ENCODE measurements at regions not wholly inside any gene's neighbourhood (a gene's known extent, or its start where the extent isn't known, plus 50 kb on each side); places are given as distances from the start of the nearest gene placed in this dataset.

DNA sequence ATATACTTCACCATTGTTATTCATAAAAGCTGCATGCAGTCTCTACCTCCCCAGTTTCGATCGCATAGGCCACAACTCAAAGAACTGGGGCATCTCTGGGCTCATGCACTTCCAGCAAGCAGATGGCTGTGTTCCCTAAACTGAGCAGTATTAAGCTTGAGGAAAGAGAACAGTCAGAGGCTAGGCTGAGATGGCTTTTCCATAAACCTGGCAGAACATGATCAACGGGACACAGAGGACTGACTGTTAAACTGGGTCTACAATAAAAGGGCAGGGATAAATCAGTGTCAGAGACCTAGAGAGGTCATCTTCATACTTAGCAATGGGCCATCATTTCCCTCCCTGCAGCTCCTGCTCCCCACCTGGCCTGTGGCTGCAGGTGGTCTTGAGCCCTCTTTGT lies 171.0 kb upstream of the NECTIN1 start:
- no peak overlapping the region for H3K27ac ChIP-seq (ENCODE audit: insufficient read depth, low read length)
- H3K9ac ChIP-seq (ENCODE audit: low read depth, low read length) = no peak overlapping the region
- no peak overlapping the region for H4K8ac ChIP-seq (ENCODE audit: low read depth in 2 of 2, low read length in 2 of 2)
- no peak overlapping the region for H2BK20ac ChIP-seq (ENCODE audit: low read depth, low read length)
- no peaks in the 10 kb centered on the region for H3K9me1 ChIP-seq (ENCODE audit: insufficient read depth, low read length)
- ATAC-seq (ENCODE audit: low read depth) (no peak), DNase-seq (no peak)
- BruUV-seq (replicated peaks) = no TSS peak
- H2BK15ac ChIP-seq (ENCODE audit: low read depth, low read length) = no peak overlapping the region
- H2AK9ac ChIP-seq (replicated peaks; ENCODE audit: low read depth, low read length, poor library complexity) = no peak overlapping the region
- WGBS, 2 experiments (ENCODE audit: extremely low coverage in 2 of 2, insufficient read length in 1 of 2) = 50% methylated on average over 2 of the region's 3 CpGs; no CpG with 5 or more reads in 1 of the 2 experiments
- no peak overlapping the region for H3K56ac ChIP-seq (ENCODE audit: extremely low read depth, insufficient read depth, low read length)
- H2BK120ac ChIP-seq (ENCODE audit: low read depth, low read length) = no peak overlapping the region
- dilution Hi-C loops (cut with HindIII; ENCODE audit: low sequenced_read_pairs, unreplicated experiment) (no loop called here), in situ Hi-C loops (cut with MboI; ENCODE audit: low sequenced_read_pairs) (no loop called here), intact Hi-C loops (cut with micrococcal nuclease) (no loop called here)
- no peaks in the 10 kb centered on the region for H3K36me3 ChIP-seq (ENCODE audit: control insufficient read depth, insufficient read depth, low read length)
- no peak overlapping the region for H3K4ac ChIP-seq (ENCODE audit: low read depth, low read length)
- H3K23ac ChIP-seq (ENCODE audit: low read depth, low read length) = no peak overlapping the region
- H3K9me3 ChIP-seq (ENCODE audit: control insufficient read depth, insufficient read depth, low read length) = no peaks in the 10 kb centered on the region
- H3K4me2 ChIP-seq (ENCODE audit: low read depth, low read length) = no peak overlapping the region
- peaks cover 16% of the 10 kb centered on the region for H3K27me3 ChIP-seq (ENCODE audit: control insufficient read depth, insufficient read depth, low read length)
- no peak overlapping the region for H4K91ac ChIP-seq (ENCODE audit: insufficient read depth, low read depth, low read length)
- H3K14ac ChIP-seq (replicated peaks; ENCODE audit: low read depth, low read length) = no peak overlapping the region
- H3K18ac ChIP-seq (ENCODE audit: low read depth, low read length) = no peak overlapping the region
- H3K4me3 ChIP-seq (ENCODE audit: insufficient read depth, low read depth, low read length) = no peak overlapping the region
- H3K79me1 ChIP-seq (ENCODE audit: low read depth in 1 of 2, low read length in 2 of 2) = no peaks in the 10 kb centered on the region
- no peak overlapping the region for H2BK5ac ChIP-seq (ENCODE audit: low read depth, low read length, poor library complexity, severe bottlenecking)
- ChIA-PET CTCF (no interaction called here), POLR2A (ENCODE audit: unreplicated experiment) (no interaction called here)
- no peak overlapping the region for H2AK5ac ChIP-seq (ENCODE audit: low read depth, low read length)
- H4K5ac ChIP-seq (ENCODE audit: low read depth, low read length) = no peak overlapping the region
- TF ChIP-seq BHLHE40 (IDR thresholded peaks at IDR 0.05; ENCODE audit: low read depth, low read length) (no peak), RCOR1 (IDR thresholded peaks at IDR 0.05; ENCODE audit: insufficient replicate concordance, low read length) (no peak), RFX5 (IDR thresholded peaks at IDR 0.05; ENCODE audit: low read depth, low read length) (no peak), MXI1 (IDR thresholded peaks at IDR 0.05; ENCODE audit: borderline replicate concordance, low read depth, low read length) (no peak), CEBPB (IDR thresholded peaks at IDR 0.05; ENCODE audit: low read depth, low read length) (no peak), RAD21 (IDR thresholded peaks at IDR 0.05; ENCODE audit: low read length) (no peak), NFE2L2 (IDR thresholded peaks at IDR 0.05; ENCODE audit: low read depth, low read length) (no peak), MAFK (IDR thresholded peaks at IDR 0.05; ENCODE audit: low read depth, low read length) (no peak)
- TF ChIP-seq, protein P1, sequence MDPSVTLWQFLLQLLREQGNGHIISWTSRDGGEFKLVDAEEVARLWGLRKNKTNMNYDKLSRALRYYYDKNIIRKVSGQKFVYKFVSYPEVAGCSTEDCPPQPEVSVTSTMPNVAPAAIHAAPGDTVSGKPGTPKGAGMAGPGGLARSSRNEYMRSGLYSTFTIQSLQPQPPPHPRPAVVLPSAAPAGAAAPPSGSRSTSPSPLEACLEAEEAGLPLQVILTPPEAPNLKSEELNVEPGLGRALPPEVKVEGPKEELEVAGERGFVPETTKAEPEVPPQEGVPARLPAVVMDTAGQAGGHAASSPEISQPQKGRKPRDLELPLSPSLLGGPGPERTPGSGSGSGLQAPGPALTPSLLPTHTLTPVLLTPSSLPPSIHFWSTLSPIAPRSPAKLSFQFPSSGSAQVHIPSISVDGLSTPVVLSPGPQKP (IDR thresholded peaks at IDR 0.05; ENCODE audit: borderline replicate concordance, low read depth, low read length) = no peak
- TF ChIP-seq, protein P2, sequence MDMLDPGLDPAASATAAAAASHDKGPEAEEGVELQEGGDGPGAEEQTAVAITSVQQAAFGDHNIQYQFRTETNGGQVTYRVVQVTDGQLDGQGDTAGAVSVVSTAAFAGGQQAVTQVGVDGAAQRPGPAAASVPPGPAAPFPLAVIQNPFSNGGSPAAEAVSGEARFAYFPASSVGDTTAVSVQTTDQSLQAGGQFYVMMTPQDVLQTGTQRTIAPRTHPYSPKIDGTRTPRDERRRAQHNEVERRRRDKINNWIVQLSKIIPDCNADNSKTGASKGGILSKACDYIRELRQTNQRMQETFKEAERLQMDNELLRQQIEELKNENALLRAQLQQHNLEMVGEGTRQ (IDR thresholded peaks at IDR 0.05; ENCODE audit: low read depth, low read length) = no peak
- TF ChIP-seq, protein P3, sequence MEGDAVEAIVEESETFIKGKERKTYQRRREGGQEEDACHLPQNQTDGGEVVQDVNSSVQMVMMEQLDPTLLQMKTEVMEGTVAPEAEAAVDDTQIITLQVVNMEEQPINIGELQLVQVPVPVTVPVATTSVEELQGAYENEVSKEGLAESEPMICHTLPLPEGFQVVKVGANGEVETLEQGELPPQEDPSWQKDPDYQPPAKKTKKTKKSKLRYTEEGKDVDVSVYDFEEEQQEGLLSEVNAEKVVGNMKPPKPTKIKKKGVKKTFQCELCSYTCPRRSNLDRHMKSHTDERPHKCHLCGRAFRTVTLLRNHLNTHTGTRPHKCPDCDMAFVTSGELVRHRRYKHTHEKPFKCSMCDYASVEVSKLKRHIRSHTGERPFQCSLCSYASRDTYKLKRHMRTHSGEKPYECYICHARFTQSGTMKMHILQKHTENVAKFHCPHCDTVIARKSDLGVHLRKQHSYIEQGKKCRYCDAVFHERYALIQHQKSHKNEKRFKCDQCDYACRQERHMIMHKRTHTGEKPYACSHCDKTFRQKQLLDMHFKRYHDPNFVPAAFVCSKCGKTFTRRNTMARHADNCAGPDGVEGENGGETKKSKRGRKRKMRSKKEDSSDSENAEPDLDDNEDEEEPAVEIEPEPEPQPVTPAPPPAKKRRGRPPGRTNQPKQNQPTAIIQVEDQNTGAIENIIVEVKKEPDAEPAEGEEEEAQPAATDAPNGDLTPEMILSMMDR (conservative IDR thresholded peaks at IDR 0.05; ENCODE audit: low read depth, low read length) = no peak
- H4K20me1 ChIP-seq (ENCODE audit: insufficient read depth, low read length) = no peaks in the 10 kb centered on the region
- no peak overlapping the region for H2AFZ ChIP-seq (replicated peaks; ENCODE audit: low read length, poor library complexity)
- H3K4me1 ChIP-seq (ENCODE audit: control insufficient read depth, insufficient read depth, low read length) = no peaks in the 10 kb centered on the region

Data from IMR-90 (cell line).